Neural progenitor cell (in vitro differentiated cells): ENCODE measurements at regions not wholly inside any gene's neighbourhood (a gene's known extent, or its start where the extent isn't known, plus 50 kb on each side); places are given as distances from the start of the nearest gene placed in this dataset.

Experiments
- DNase-seq: peaks from one replicate; pipeline ENCODE4 v3.0.0-alpha.2; 2016; ENCODE audit warnings: low spot score
- H2AFZ ChIP-seq: fragments of 200-600 bp; sonication (generic); replicated peaks from 2 replicates; pipeline ENCODE4 v1.6.1; 2016; ENCODE audit warnings: antibody characterized with exemption
- H3F3A ChIP-seq: fragments of 200-600 bp; sonication (generic); 2 replicates; pipeline ENCODE4 v1.6.1; 2016; ENCODE audit warnings: antibody characterized with exemption, low read depth
- H3K27ac ChIP-seq: fragments of 200-600 bp; sonication (generic); 2 replicates; pipeline ENCODE4 v1.5.1; 2016; ENCODE audit warnings: mild to moderate bottlenecking
- H3K27me3 ChIP-seq: fragments of 200-600 bp; sonication (generic); 2 replicates; pipeline ENCODE4 v1.6.1; 2016; ENCODE audit warnings: mild to moderate bottlenecking, moderate library complexity
- H3K36me3 ChIP-seq: fragments of 200-600 bp; sonication (generic); 2 replicates; pipeline ENCODE4 v1.5.1; 2016
- H3K4me1 ChIP-seq: fragments of 200-600 bp; sonication (generic); 2 replicates; pipeline ENCODE4 v1.6.1; 2016; ENCODE audit warnings: mixed run types
- H3K4me2 ChIP-seq: fragments of 200-600 bp; sonication (generic); 2 replicates; pipeline ENCODE4 v1.6.1; 2016
- H3K4me3 ChIP-seq: fragments of 200-600 bp; sonication (generic); 2 replicates; pipeline ENCODE4 v1.5.1; 2016
- H3K79me2 ChIP-seq: fragments of 200-600 bp; sonication (generic); 2 replicates; pipeline ENCODE4 v1.6.1; 2016; ENCODE audit warnings: low read depth
- H3K9ac ChIP-seq: fragments of 200-600 bp; sonication (generic); 2 replicates; pipeline ENCODE4 v1.6.1; 2016
- H3K9me3 ChIP-seq: fragments of 200-600 bp; sonication (generic); 2 replicates; pipeline ENCODE4 v1.5.1; 2016; ENCODE audit warnings: low read depth
- H4K20me1 ChIP-seq: fragments of 200-600 bp; sonication (generic); 2 replicates; pipeline ENCODE4 v1.6.1; 2016; ENCODE audit warnings: low read depth
- H3K27ac Mint-ChIP-seq: 3 replicates; pipeline ENCODE4 v1.8.0; 2021; ENCODE audit warnings: mixed read lengths
- H3K27me3 Mint-ChIP-seq: 2 replicates; pipeline ENCODE4 v1.8.0; 2022; ENCODE audit warnings: low read depth, mild to moderate bottlenecking, inconsistent platforms, moderate library complexity, mixed read lengths; ENCODE audit not compliant: insufficient read depth
- H3K36me3 Mint-ChIP-seq: 3 replicates; pipeline ENCODE4 v1.8.0; 2021; ENCODE audit warnings: mixed read lengths
- H3K4me1 Mint-ChIP-seq: 3 replicates; pipeline ENCODE4 v1.8.0; 2021; ENCODE audit warnings: mixed read lengths
- H3K4me3 Mint-ChIP-seq: 3 replicates; pipeline ENCODE4 v1.8.0; 2021; ENCODE audit warnings: mild to moderate bottlenecking, moderate library complexity, mixed read lengths
- H3K9me3 Mint-ChIP-seq: 3 replicates; pipeline ENCODE4 v1.8.0; 2020; ENCODE audit warnings: mixed read lengths
- CTCF ChIP-seq: fragments of 200-600 bp; sonication (generic); IDR thresholded peaks from 2 replicates; pipeline ENCODE4 v1.5.1; 2017; ENCODE audit warnings: antibody characterized with exemption, mild to moderate bottlenecking
- EZH2 ChIP-seq: fragments of 200-600 bp; sonication (generic); IDR thresholded peaks from 2 replicates; pipeline ENCODE4 v1.6.1; 2017; ENCODE audit warnings: antibody characterized with exemption, mild to moderate bottlenecking, moderate library complexity
- EZH2phosphoT487 ChIP-seq: fragments of 200-600 bp; sonication (generic); IDR thresholded peaks from 2 replicates; pipeline ENCODE4 v1.6.1; 2017; ENCODE audit warnings: antibody characterized with exemption

GRCh38 chr12:13661005-13661887 lies 320.2 kb downstream of the GRIN2B start:
- Histone ChIP-seq H3K79me2 (no peaks in the 10 kb centered on the region), H4K20me1 (no peaks in the 10 kb centered on the region), H3K9ac (no peak overlapping the region), H3K4me3 (no peak overlapping the region), H3K9me3 (no peaks in the 10 kb centered on the region), H3K4me1 (peaks cover 5% of the 10 kb centered on the region), H3K27ac (no peak overlapping the region), H2AFZ (peak overlapping the region; percentile 21), H3K4me2 (no peak overlapping the region), H3K36me3 (no peaks in the 10 kb centered on the region), H3F3A (no peaks in the 10 kb centered on the region), H3K27me3 (no peaks in the 10 kb centered on the region)
- Mint-ChIP-seq H3K4me3 (no peak overlapping the region), H3K27me3 (no peaks in the 10 kb centered on the region), H3K9me3 (peaks cover 2% of the 10 kb centered on the region), H3K36me3 (no peaks in the 10 kb centered on the region), H3K4me1 (peaks cover 3% of the 10 kb centered on the region), H3K27ac (no peak overlapping the region)
- TF ChIP-seq EZH2phosphoT487 (no peak), CTCF (peak; percentile 82), EZH2 (no peak)
- peak; percentile 79 for DNase-seq

GRCh38 chr12:13654456-13654855 lies 326.9 kb downstream of the GRIN2B start:
- no peak overlapping the region for H3K27ac Mint-ChIP-seq
- DNase-seq, result no peak
- H3K27me3 Mint-ChIP-seq, result no peaks in the 10 kb centered on the region
- Histone ChIP-seq H3K79me2 (no peaks in the 10 kb centered on the region), H3K27me3 (no peaks in the 10 kb centered on the region), H3K9ac (no peak overlapping the region), H3K4me1 (no peaks in the 10 kb centered on the region), H3F3A (no peaks in the 10 kb centered on the region), H4K20me1 (no peaks in the 10 kb centered on the region), H3K4me3 (no peak overlapping the region), H3K4me2 (no peak overlapping the region), H2AFZ (no peak overlapping the region), H3K9me3 (no peaks in the 10 kb centered on the region), H3K36me3 (no peaks in the 10 kb centered on the region), H3K27ac (no peak overlapping the region)
- no peaks in the 10 kb centered on the region for H3K36me3 Mint-ChIP-seq
- TF ChIP-seq CTCF (no peak), EZH2 (no peak), EZH2phosphoT487 (no peak)
- H3K4me3 Mint-ChIP-seq, result no peak overlapping the region
- H3K4me1 Mint-ChIP-seq, result no peaks in the 10 kb centered on the region
- peaks cover 2% of the 10 kb centered on the region for H3K9me3 Mint-ChIP-seq

- H4K20me1 ChIP-seq, result no peaks in the 10 kb centered on the region
- no peak for DNase-seq
- no peak overlapping the region for H3K27ac ChIP-seq
- Mint-ChIP-seq H3K9me3 (no peaks in the 10 kb centered on the region), H3K4me1 (no peaks in the 10 kb centered on the region), H3K36me3 (no peaks in the 10 kb centered on the region), H3K27ac (no peak overlapping the region), H3K27me3 (no peaks in the 10 kb centered on the region), H3K4me3 (no peak overlapping the region)
- no peak overlapping the region for H3K4me2 ChIP-seq
- no peak overlapping the region for H3K9ac ChIP-seq
- H2AFZ ChIP-seq, result no peak overlapping the region
- TF ChIP-seq EZH2, result no peak
- TF ChIP-seq EZH2phosphoT487, result no peak
- no peak for TF ChIP-seq CTCF
- no peaks in the 10 kb centered on the region for H3K4me1 ChIP-seq
- no peak overlapping the region for H3K4me3 ChIP-seq
- no peaks in the 10 kb centered on the region for H3K79me2 ChIP-seq
- H3K36me3 ChIP-seq, result no peaks in the 10 kb centered on the region
- H3K9me3 ChIP-seq, result no peaks in the 10 kb centered on the region
- no peaks in the 10 kb centered on the region for H3F3A ChIP-seq
- no peaks in the 10 kb centered on the region for H3K27me3 ChIP-seq
Observed at GRCh38 chr12:13652105-13652504, 329.3 kb downstream of the GRIN2B start.
